Spleen (tissue), 7 donors: ENCODE measurements at regions not wholly inside any gene's neighbourhood (a gene's known extent, or its start where the extent isn't known, plus 50 kb on each side); places are given as distances from the start of the nearest gene placed in this dataset.

Source experiments
- POLR2A ChIP-seq, 3 donors: fragments of 450-650 bp; IDR thresholded peaks; one replicate each; pipeline ENCODE4 v1.5.1; 2017; ENCODE audit warnings: antibody characterized with exemption in 3 of 3, mild to moderate bottlenecking in 1 of 3
- POLR2AphosphoS5 ChIP-seq, 3 donors: sonication (generic); formaldehyde crosslinking; IDR thresholded peaks; one replicate each; pipeline ENCODE4 v1.5.1; 2017; ENCODE audit warnings: antibody characterized with exemption in 3 of 3
- TF ChIP-seq, protein P1 (sequence below), 11 experiments: fragments of 200-600 bp in 7 of 11; fragments of 450-650 bp in 4 of 11; sonication (generic) in 4 of 11; IDR thresholded peaks in 8 of 11; conservative IDR thresholded peaks in 3 of 11; 1 replicate in 7 of 11; 2 replicates in 4 of 11; pipeline versions ENCODE4 v1.4.0 to v1.8.0; 2016 to 2021; ENCODE audit warnings: antibody characterized with exemption in 11 of 11, inconsistent platforms in 4 of 11, mild to moderate bottlenecking in 1 of 11
- donor health status: DM: no; HTN: no; CAD: no; lungs with moderate emphysema.
- donor health status: DM: no; HTN: no; CAD: no.
- donor health status: DM: no; HTN: no; CAD: no.

GRCh38 chr15:25092661-25093060 is 137.9 kb downstream of the SNRPN start:
- TF ChIP-seq, protein P1, sequence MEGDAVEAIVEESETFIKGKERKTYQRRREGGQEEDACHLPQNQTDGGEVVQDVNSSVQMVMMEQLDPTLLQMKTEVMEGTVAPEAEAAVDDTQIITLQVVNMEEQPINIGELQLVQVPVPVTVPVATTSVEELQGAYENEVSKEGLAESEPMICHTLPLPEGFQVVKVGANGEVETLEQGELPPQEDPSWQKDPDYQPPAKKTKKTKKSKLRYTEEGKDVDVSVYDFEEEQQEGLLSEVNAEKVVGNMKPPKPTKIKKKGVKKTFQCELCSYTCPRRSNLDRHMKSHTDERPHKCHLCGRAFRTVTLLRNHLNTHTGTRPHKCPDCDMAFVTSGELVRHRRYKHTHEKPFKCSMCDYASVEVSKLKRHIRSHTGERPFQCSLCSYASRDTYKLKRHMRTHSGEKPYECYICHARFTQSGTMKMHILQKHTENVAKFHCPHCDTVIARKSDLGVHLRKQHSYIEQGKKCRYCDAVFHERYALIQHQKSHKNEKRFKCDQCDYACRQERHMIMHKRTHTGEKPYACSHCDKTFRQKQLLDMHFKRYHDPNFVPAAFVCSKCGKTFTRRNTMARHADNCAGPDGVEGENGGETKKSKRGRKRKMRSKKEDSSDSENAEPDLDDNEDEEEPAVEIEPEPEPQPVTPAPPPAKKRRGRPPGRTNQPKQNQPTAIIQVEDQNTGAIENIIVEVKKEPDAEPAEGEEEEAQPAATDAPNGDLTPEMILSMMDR (IDR thresholded peaks at IDR 0.05 in 8 of 11, conservative IDR thresholded peaks at IDR 0.05 in 3 of 11) = no peak
- TF ChIP-seq POLR2A (IDR thresholded peaks at IDR 0.05) = no peak
- TF ChIP-seq POLR2AphosphoS5 (IDR thresholded peaks at IDR 0.05) = no peak
